ENCODE measurements at regions not wholly inside any gene's neighbourhood (a gene's known extent, or its start where the extent isn't known, plus 50 kb on each side); places are given as distances from the start of the nearest gene placed in this dataset.

DNA sequence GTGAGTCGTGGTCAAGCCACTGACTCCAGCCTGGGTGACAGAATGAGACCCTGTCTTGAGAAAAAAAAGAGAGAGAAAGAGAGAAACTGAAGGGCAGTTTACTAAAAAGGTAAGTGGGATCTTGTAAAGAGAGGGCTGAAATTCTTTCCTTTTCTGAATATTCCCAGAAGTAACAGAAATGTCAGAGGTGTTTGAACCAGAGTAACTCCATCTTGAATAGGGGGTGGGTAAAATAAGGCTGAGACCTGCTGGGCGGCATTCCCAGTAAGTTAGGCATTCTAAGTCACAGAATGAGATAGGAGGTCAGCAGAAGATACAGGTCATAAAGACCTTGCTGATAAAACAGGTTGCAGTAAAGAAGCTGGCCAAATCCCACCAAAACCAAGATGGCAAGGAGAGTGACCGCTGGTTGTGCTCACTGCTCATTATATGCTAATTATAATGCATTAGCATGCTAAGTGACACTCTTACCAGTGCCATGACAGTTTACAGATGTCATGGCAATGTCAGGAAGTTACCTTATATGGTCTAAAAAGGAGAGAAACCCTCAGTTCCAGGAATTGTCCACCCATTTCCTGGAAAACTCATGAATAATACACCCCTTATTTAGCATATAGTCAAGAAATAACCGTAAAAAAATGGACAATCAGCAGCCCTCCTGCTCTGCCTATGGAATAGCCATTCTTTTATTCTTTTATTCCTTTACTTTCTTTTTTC lies 1334.3 kb upstream of the ZEB2 start:
- no peak for DNase-seq

DNA sequence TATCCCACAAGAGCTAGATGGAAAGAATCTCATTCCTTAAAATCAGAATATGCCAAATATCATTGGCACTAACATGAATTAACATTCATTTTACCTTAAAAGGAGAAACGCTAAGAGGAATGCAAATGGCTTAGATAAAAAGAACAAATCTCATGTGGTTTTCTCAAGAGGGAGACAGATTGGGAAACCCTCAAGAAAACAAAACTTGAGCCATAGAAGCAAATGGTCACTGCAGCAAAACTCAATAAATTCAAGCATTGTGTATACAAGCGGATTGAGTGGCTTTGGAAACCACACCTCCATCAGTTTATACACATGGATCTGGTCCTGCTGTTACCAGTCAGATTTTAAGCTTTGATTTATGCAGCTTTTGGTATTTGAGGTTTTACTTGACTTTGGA lies 1331.8 kb upstream of the ZEB2 start:
- peak; percentile 4 to 63 (median 23) for DNase-seq

DNA sequence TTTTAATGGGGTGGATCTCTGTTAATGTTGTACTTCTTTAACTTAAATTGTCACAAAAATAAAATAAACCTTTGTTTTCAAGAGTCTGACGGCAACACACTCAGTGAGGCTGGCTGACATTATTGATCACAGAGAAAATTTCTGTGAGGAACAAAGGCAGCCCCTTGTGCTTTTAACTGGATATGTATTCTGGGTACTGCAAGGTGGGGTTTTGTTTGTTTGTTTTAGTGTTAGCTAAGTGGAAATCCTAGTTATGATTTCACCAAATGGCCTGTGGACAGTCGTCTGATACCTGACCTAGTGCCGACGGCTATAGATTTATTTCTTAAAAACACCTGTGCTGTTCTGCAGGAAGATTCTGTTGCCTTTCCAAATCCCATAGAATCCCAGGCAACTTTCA lies 1329.5 kb upstream of the ZEB2 start:
- peak in 1 of 3 experiments; percentile 37 for DNase-seq

DNA sequence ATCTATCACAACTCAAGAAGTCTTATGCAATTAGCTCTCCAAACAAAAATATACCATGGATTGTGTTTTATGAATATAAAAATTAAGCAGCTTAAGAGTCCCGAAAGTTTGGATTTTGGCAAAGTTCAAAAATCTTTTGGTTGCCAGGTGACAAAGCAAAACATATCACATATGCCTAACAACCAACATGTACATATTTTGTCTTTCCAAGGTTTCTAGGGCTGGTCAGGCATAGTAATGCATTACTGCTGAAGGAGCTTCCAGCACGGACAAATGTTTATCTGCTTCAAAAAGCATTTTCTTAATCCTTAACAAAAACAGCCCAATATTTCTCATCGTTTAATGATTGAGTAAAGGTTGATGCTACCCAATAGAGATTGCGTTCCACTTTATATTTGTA lies 1327.1 kb upstream of the ZEB2 start:
- DNase-seq, result no peak

DNA sequence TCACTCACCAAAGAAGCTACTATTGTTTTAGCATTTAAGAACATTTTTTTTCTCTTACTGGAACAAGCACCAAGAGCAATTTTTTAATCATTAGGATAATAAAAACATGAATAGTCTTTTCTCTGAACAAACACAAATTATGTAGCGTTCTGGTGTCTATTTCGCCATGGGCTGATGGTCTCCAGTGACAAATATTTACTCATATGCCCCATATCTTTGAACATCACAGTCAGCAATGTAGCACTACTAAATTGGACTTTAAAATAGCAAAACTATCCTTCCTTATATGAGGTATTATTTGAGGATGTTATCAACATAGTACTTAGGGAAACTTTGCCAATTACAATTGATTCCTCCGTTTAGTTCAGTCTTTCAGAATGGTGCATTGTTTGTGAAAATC lies 1326.0 kb upstream of the ZEB2 start:
- DNase-seq, result peak in 1 of 3 experiments; percentile 44

DNA sequence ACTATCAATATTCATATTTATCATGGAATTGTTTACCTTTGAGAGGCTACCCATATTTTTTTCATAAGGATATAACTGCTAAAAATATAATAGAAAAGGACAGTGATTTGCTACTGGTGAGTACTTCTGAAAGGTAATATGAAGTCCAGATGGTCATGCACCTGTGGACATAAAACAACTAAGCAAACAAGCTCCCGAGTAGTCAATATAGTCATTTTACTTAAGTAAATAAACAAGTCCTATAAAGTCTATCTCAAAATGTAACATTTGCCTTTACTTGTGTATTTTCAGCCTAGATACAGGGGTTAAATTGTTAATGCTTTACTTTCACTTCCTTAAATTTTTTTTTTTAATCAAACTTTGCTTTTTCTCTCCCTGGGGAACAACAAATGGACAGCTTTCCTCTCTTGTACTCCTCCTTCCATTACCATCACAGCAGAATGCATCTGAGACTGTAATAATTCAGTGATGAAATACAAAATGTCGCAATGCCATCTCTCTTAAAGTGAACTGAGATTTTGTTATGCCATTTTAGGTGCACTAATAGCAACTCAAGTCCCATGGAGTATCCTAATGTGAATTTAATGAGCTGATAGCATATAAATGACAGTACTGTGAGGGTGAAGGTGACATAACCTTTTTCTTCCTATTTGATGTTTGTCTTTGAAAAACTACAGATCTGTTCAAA lies 1325.4 kb upstream of the ZEB2 start:
- peak; percentile 54 to 94 (median 81) for DNase-seq

DNA sequence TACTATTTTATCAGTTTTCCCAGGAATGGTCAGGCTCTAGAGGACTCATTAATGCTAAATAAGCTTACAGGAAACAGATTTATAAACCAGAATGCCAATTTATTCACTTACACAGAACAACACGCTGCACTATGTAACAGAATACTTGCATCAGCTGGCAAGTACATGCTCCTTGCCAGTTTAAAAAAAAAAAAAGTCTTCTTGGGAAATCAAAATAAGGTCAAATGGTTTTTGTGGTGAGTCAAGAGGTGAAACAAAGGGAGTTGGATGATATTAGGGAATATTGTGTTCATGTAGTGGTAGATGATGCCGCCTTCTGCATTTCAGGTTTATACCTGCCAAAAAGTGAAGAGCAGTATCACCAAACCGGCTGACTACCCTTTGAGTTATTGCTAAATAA lies 1322.1 kb upstream of the ZEB2 start:
- no peak for DNase-seq

DNA sequence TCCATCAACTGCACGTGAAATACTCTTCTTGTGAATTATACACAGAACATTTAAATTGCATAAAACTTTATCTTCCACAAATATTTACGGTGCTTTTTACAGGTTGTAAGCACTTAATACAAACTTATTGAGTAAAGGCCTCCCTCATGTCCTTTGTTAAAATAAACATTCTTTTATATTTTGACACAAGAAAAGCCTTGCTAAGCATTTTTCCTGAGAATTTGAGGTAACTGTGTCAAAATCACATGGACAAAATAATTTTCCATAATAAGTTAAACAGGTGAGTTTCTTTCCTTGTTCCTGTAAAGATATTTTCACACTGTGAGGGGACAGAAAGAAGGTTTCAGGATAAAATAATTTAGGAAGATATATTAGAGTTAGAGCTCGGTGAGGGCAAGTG lies 1317.1 kb upstream of the ZEB2 start:
- DNase-seq, result no peak

DNA sequence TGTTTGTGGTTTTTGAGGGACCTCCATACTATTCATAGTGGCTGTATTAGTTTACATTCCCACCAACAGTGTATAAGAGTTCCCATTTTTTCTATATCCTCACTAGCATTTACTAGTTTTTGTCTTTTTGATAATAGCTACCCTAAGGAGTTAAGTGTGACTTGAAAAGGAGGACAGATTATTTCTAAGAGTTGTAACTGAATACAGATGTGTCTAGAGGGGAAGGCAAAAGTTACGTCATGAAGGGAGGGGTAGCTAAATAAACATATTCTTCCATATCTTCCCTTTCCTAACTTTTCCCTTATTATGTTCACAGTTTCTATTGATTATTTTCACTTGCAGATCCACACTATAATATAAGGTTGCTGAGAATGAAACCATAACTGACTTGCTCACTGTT lies 1315.7 kb upstream of the ZEB2 start:
- DNase-seq, result no peak

DNA sequence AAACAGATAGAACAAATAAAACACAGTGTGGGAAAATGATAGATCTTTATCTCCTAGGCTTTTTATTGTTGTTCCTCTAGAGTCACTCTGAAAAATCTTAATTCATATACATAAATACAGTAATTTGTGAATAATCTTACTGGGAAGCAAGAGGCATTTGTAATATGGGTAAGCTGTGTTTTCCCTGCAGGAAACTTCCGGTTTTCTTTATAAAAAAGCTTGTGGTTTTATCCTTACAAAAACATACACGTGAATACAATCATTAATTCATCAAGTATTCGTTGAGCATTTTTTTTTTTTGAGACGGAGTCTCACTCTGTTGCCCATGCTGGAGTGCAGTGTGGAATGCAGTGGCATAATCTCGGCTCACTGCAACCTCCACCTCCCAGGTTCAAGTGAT lies 1312.8 kb upstream of the ZEB2 start:
- no peak for DNase-seq

DNA sequence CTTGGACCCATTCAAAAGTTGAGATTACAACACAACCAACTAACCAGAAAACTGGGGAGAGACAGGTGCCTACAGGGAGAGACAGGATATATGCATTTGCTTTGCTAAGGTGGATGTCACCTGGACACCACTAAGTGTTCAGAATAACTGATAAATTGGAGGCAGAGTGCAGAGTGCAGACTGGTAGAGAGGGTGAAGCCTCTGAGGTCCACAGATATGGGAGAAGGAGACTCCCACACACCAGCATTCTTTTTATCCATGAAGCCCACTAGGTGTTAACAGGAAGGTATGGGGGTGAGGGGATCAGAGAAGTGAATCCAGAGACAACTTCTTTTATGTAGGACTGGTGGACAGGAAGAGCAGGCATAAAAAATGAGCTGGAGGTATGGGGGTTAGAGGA lies 1310.0 kb upstream of the ZEB2 start:
- no peak for DNase-seq

DNA sequence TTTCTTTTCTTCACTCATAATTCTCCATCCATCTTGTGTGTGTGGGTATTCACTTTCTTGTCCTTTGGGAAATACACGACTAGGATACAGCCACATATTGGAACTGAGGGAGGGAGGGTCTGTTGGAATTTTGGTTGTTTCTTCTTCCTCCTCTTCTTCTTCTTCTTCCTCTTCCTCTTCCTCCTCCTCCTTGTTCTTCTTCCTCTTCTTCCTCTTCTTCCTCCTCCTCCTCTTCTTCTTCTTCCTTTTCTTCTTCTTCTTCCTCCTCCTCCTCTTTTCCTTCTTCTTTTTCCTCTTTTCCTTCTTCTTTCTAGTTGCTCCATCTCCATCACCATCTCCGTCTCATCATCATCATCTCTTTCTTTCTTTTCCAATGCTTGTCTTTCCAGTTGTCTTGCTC lies 1307.3 kb upstream of the ZEB2 start:
- no peak for DNase-seq

DNA sequence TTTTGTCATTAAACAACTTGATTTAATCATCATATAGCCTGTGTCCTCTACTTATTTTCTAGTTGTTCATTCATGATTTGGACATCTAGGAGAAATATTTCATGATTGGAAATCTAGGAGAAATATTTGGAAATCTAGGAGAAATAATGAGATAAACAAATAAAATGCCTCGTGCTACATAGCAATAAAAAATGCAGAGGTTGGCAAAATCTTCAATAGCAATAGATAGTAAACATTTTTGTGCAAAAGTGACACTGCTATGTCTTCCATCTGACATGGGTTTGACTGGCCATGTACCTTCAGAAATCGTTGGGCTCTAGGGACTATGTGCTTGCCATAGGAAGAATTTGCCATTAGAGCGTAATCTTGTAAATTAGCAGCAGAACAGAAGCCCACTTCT lies 1304.5 kb upstream of the ZEB2 start:
- no peak for DNase-seq

DNA sequence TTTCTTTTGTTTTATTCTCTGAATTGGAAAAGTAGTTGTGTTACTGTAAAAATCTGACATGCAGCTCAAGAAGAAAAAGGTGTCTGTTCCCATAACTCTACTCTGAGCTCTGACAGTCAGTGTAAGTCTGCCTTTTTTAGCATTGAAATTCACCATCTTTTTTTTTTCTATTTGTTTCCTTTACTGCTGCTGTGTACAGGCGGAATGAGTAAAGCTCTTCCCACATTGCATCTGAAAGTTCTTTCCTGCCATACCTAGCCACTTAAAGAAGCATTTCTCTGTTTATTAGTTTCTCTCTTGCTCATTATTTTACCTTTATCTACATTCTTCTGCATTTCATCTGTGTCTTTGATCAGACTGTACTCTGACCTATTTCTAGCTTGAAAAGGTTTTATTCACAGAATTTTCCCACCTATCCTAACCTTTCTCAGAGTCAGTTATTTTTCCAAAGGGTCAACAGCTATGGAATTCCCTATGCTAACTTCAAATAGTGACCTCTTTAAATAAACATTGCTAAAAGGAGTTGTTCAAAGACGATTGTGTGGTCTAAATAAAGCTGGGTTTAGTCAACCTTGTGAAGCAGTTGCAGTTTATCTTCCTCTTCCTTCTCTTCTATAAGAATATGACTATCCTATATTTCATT lies 1303.1 kb upstream of the ZEB2 start:
- no peak for DNase-seq

DNA sequence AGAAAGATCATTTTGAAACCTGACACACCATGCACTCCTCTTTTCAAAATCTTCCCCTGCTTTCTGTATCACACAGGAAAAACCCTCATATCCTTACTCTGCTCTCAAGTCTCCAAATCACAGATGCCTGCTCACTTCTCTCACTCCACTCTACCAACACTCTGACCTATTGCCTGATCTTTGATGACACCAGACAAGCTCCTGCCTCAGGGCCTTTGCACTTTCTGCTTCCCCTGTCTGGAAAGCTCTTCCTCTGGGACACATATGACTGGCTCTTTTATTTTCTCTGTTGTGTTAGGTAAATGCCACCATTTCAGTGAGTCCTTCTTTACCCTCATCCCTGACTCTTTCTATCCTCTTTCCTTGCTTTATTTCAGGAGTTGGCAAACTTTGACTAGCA lies 1300.7 kb upstream of the ZEB2 start:
- DNase-seq, result no peak

DNA sequence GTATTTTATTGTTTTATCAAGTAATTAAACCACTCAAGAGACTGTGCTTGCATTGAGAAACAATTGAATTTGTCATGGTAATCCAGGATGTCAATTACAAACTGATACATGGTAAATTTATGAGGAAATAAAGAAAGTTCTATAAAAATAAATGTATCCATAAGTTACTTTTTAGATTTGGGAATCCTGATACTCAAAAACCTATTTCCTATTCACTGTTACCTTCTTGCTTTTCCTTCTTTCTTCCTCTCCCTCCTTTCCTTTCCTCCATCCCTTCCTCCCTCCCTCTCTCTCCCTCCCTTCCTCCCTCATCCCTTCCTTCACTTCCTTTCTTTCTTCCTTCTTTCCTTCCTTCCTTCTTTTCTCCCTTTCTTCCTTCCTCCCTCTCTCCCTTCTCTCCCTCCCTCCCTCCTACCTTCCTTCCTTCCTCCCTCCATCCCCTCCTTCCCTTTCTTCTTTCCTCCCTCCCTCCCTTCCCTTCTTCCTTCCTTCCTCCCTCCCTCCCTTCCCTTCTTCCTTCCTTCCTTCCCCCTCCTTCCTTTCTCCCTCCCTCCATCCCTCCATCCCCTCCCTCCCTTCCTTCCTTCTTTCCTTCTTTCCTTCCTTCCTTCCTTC lies 1299.1 kb upstream of the ZEB2 start:
- DNase-seq, result no peak

DNA sequence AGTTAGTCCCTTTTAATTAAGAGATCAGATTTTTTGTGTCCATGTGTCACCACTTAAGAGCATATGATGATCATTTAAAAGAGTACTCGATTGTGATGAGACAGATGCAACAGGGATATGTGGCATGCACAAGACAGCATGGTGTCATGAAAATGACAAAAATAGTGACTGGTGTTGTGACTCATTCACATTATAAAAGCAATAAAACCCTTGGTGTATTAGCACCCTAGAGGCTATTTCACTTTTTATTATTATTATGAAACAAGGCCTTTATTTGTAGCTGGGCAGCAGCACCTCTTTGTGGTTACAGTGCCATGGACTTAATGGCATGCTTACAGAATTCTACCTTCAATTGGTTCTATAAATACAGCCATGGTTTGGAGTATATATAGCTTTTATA lies 1296.0 kb upstream of the ZEB2 start:
- DNase-seq, result peak in 1 of 3 experiments; percentile 7

DNA sequence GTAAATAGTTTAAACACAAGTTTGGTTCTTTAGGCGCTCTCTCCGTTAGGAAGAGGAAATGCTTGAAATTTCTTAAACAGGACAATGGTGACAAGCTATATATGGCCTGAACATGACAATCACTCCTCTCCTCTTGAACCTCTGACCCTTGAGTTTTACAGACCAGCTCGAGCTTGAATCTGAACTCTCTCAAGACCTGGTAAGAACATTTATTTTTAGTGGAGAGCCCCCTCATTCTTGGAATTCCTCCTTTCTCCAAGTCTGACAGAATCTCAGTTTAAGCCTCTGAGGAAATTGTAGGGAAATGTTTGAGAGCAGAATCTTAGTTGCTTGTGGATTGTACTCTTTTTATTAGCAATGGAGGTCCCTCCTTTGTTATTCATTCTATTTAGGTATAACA lies 1293.6 kb upstream of the ZEB2 start:
- DNase-seq, result no peak

DNA sequence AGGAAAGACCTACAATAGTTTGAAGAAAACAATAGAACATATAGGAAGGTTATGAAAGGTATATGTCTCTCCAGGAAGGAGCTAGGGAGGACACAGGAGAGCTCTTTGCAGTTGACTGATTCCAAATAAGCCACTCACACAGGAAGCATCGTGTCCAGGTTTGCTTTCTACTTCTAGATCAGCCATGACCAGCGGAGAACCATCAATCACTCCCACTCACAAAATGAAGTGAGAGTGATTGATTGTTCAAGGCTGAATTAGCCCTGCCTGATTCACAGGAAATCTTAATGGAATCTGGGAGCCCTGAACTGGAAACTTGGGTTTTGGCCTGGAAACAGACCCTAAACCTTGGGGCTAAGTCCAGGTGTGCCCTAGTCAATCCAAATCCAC lies 1292.2 kb upstream of the ZEB2 start:
- peak; percentile 1 to 54 (median 19) for DNase-seq

DNA sequence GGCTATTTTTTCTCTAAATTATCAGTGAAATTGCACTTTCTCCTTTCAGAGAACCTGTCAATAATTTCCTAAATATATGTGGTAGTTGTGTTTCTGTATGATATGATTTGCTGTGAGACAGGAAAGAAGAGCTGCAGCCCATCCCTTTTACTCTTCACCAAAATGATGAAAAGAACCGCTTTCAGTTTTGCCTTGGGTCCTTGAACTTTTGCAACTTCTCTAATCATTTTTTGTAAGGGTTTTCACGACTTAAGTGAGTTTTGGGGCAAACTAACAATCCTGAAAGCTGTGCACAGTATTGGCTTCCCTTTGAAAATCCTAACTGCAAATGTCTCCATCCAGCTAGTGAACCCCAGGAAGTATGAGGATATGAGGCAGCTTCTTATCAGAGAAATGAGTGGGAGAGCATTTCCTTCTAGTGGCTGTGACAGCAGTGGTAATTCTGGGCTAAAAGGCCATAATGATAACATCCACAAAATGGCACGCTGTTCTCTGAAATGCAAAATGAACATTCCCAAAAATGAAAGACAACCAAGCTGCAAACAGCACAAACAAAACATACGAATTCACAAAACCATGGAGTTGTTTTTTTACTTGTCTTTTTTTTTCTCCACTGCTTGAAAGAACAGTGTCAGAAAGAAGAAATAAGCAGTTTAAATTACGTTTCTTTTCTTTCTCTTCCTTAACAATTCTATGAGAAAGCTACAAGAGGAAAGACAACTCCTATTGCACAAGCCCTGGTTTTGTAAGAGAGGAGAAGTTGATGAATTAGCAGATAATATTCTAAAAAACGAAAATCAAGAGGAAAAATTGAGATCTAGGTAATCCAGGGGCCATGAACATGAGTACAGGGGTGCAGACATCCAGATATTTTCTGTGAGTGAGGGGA lies 1291.6 kb upstream of the ZEB2 start:
- no peak for DNase-seq

DNA sequence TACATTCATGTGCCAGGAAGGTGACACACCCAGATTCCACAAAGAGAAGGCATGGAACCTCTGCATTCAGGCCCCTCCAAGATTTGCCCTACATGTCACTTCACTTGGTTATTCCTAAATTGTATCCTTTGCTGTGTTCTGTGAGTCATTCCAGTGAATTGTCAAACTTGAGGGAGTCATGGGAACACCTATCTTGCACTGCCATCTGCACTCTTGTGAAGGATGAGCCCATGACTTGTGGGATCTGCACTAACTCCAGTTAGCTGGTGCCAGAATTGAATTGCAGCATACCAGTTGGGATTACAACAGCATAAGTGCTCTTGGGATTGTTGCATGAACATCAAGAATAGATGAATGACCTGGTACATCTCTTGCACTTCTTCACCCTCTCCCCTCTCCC lies 1288.0 kb upstream of the ZEB2 start:
- no peak for DNase-seq

DNA sequence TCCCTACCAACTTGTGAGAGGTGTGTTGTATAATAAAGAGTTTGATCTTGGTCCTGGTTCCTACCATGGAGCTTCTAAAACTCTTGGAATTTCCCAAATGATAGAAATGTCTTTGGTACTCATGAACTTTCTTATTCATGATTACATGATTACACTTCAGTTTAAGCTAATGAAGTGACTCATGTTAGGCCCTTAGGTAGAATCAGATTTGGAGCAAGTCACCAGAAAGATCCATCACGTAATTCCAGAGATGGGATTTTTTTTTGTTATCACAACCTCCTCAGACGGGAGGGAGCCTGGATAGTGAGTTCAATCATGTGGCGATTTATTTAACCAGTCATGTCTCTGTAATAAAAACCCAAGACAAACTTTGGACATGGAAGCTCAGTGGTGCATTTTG lies 1287.6 kb upstream of the ZEB2 start:
- no peak for DNase-seq

DNA sequence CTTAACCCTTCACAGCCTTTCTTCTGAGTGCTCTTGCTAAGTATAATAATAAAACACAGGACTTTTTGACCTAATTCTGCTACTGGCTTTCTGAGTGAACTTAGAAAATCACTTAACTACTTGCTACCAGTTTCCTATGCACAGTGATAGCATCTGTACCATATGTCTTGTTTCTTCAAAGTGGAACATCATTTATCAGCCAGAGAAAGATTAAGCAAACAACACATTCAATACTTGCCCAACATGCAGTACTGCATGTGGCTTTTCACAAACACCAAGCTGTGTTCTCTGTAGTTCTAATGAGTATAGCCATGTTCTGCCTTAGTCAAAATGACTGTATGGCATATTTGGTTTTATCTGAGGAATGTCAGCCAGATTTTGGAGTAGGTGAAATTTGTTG lies 1286.6 kb upstream of the ZEB2 start:
- DNase-seq, result no peak
